ENCODE measurements at regions not wholly inside any gene's neighbourhood (a gene's known extent, or its start where the extent isn't known, plus 50 kb on each side); places are given as distances from the start of the nearest gene placed in this dataset.

DNA sequence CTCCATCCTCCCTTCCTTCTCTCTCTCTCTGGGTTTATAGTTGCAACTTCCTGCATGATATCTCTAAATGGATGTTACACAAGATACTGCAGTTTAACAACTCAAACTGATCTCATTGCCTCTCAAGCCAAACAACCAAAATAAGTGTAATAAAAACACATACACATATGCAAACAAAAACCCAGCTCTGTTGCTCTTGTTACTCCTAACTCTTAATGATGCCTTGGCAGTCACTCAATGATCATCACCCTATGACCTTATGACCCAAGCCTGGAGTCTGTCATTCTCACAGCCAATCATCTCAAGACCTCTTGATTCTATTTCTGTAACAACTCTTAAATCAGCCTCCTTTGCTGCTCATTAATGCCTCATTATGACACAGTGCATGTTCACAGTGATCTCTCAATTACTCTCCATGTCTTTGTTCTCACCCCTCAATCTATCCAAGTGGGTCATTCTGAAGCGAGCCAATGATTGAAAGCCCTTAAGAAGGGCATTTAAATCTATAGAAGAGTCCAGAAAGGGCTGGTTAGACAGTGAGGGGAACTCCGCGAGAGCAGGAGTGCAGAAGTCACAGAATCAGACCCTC is 210.9 kb downstream of the INHBA start:
- TF ChIP-seq GATA2 (IDR thresholded peaks at IDR 0.05; ENCODE audit: low read depth, low read length) (no peak), GATA3 (IDR thresholded peaks at IDR 0.05; ENCODE audit: low read depth, low read length) (no peak)
